ENCODE measurements at regions not wholly inside any gene's neighbourhood (a gene's known extent, or its start where the extent isn't known, plus 50 kb on each side); places are given as distances from the start of the nearest gene placed in this dataset.

GRCh38 chr4:64796581-64796980 is 387.3 kb upstream of the TECRL start:
- no peak for TF ChIP-seq CTCF (conservative IDR thresholded peaks at IDR 0.05)
- TF ChIP-seq ZFX (IDR thresholded peaks at IDR 0.05): no peak
